ENCODE measurements at regions not wholly inside any gene's neighbourhood (a gene's known extent, or its start where the extent isn't known, plus 50 kb on each side); places are given as distances from the start of the nearest gene placed in this dataset.
"Not testable (repeated sequence)": the region's sequence is repeated elsewhere in the genome, so short reads cannot be mapped to it uniquely, and the experiment has no call there.

- H3K27me3 ChIP-seq (ENCODE audit: control insufficient read depth in 1 of 2, insufficient read depth in 2 of 2, low read length in 2 of 2); H3K4me3 Mint-ChIP-seq; CTCF ChIA-PET; H3K36me3 Mint-ChIP-seq (ENCODE audit: low read depth); H3K4me3 ChIP-seq (ENCODE audit: low read length); H3K4me1 ChIP-seq (ENCODE audit: insufficient read depth, low read length); ATAC-seq (ENCODE audit: poor library complexity); H3K27ac Mint-ChIP-seq; DNase-seq; POLR2A ChIA-PET; H3K36me3 ChIP-seq (ENCODE audit: insufficient read depth, low read length); H3K27me3 Mint-ChIP-seq; H3K4me1 Mint-ChIP-seq (ENCODE audit: low read depth); intact Hi-C loops (cut with DNase I, micrococcal nuclease); H3K9me3 Mint-ChIP-seq; H3K9me3 ChIP-seq (ENCODE audit: control insufficient read depth in 1 of 2, insufficient read depth in 1 of 2, low read length in 2 of 2); H3K27ac ChIP-seq (ENCODE audit: low read depth in 1 of 2, low read length in 2 of 2): not testable (repeated sequence)
Observed at GRCh38 chr7:150141525-150142345, 181.4 kb upstream of the LRRC61 start.

GRCh38 chr7:150146124-150146523 is 177.0 kb upstream of the LRRC61 start:
- intact Hi-C loops (cut with DNase I, micrococcal nuclease); H3K4me1 ChIP-seq (ENCODE audit: insufficient read depth, low read length); H3K4me3 ChIP-seq (ENCODE audit: low read length); H3K9me3 ChIP-seq (ENCODE audit: control insufficient read depth in 1 of 2, insufficient read depth in 1 of 2, low read length in 2 of 2); POLR2A ChIA-PET; ATAC-seq (ENCODE audit: poor library complexity); H3K36me3 Mint-ChIP-seq (ENCODE audit: low read depth); H3K9me3 Mint-ChIP-seq; H3K27ac ChIP-seq (ENCODE audit: low read depth in 1 of 2, low read length in 2 of 2); H3K27ac Mint-ChIP-seq; H3K4me3 Mint-ChIP-seq; H3K27me3 Mint-ChIP-seq; H3K36me3 ChIP-seq (ENCODE audit: insufficient read depth, low read length); CTCF ChIA-PET; H3K4me1 Mint-ChIP-seq (ENCODE audit: low read depth); H3K27me3 ChIP-seq (ENCODE audit: control insufficient read depth in 1 of 2, insufficient read depth in 2 of 2, low read length in 2 of 2); DNase-seq: not testable (repeated sequence)

- intact Hi-C loops (cut with DNase I, micrococcal nuclease); CTCF ChIA-PET; H3K27ac Mint-ChIP-seq; DNase-seq; H3K4me1 Mint-ChIP-seq (ENCODE audit: low read depth); ATAC-seq (ENCODE audit: poor library complexity); H3K27me3 ChIP-seq (ENCODE audit: control insufficient read depth in 1 of 2, insufficient read depth in 2 of 2, low read length in 2 of 2); H3K27me3 Mint-ChIP-seq; H3K4me1 ChIP-seq (ENCODE audit: insufficient read depth, low read length); H3K9me3 Mint-ChIP-seq; H3K4me3 ChIP-seq (ENCODE audit: low read length); H3K9me3 ChIP-seq (ENCODE audit: control insufficient read depth in 1 of 2, insufficient read depth in 1 of 2, low read length in 2 of 2); H3K27ac ChIP-seq (ENCODE audit: low read depth in 1 of 2, low read length in 2 of 2); H3K36me3 Mint-ChIP-seq (ENCODE audit: low read depth); H3K36me3 ChIP-seq (ENCODE audit: insufficient read depth, low read length); POLR2A ChIA-PET; H3K4me3 Mint-ChIP-seq: not testable (repeated sequence)
Observed at GRCh38 chr7:150147524-150147923, 175.6 kb upstream of the LRRC61 start.

- H3K27me3 ChIP-seq (ENCODE audit: control insufficient read depth in 1 of 2, insufficient read depth in 2 of 2, low read length in 2 of 2); H3K4me3 Mint-ChIP-seq; H3K9me3 ChIP-seq (ENCODE audit: control insufficient read depth in 1 of 2, insufficient read depth in 1 of 2, low read length in 2 of 2); H3K4me1 ChIP-seq (ENCODE audit: insufficient read depth, low read length); DNase-seq; H3K9me3 Mint-ChIP-seq; CTCF ChIA-PET; ATAC-seq (ENCODE audit: poor library complexity); H3K36me3 Mint-ChIP-seq (ENCODE audit: low read depth); H3K36me3 ChIP-seq (ENCODE audit: insufficient read depth, low read length); H3K4me3 ChIP-seq (ENCODE audit: low read length); H3K27me3 Mint-ChIP-seq; H3K27ac Mint-ChIP-seq; intact Hi-C loops (cut with DNase I, micrococcal nuclease); H3K4me1 Mint-ChIP-seq (ENCODE audit: low read depth); H3K27ac ChIP-seq (ENCODE audit: low read depth in 1 of 2, low read length in 2 of 2); POLR2A ChIA-PET: not testable (repeated sequence)
Observed at GRCh38 chr7:150156015-150156414, 167.1 kb upstream of the LRRC61 start.

- DNase-seq; H3K27ac ChIP-seq (ENCODE audit: low read depth in 1 of 2, low read length in 2 of 2); H3K27ac Mint-ChIP-seq; H3K4me3 Mint-ChIP-seq; intact Hi-C loops (cut with DNase I, micrococcal nuclease); H3K36me3 ChIP-seq (ENCODE audit: insufficient read depth, low read length); H3K4me3 ChIP-seq (ENCODE audit: low read length); ATAC-seq (ENCODE audit: poor library complexity); H3K27me3 Mint-ChIP-seq; H3K4me1 ChIP-seq (ENCODE audit: insufficient read depth, low read length); H3K9me3 Mint-ChIP-seq; CTCF ChIA-PET; POLR2A ChIA-PET; H3K4me1 Mint-ChIP-seq (ENCODE audit: low read depth); H3K36me3 Mint-ChIP-seq (ENCODE audit: low read depth); H3K9me3 ChIP-seq (ENCODE audit: control insufficient read depth in 1 of 2, insufficient read depth in 1 of 2, low read length in 2 of 2); H3K27me3 ChIP-seq (ENCODE audit: control insufficient read depth in 1 of 2, insufficient read depth in 2 of 2, low read length in 2 of 2): not testable (repeated sequence)
Observed at GRCh38 chr7:150158696-150159095, 164.5 kb upstream of the LRRC61 start.

GRCh38 chr7:150169515-150169914 is 153.6 kb upstream of the LRRC61 start:
- ATAC-seq (ENCODE audit: poor library complexity); CTCF ChIA-PET; H3K27me3 ChIP-seq (ENCODE audit: control insufficient read depth in 1 of 2, insufficient read depth in 2 of 2, low read length in 2 of 2); H3K4me3 ChIP-seq (ENCODE audit: low read length); POLR2A ChIA-PET; intact Hi-C loops (cut with DNase I, micrococcal nuclease); H3K4me3 Mint-ChIP-seq; H3K36me3 ChIP-seq (ENCODE audit: insufficient read depth, low read length); H3K9me3 ChIP-seq (ENCODE audit: control insufficient read depth in 1 of 2, insufficient read depth in 1 of 2, low read length in 2 of 2); H3K4me1 ChIP-seq (ENCODE audit: insufficient read depth, low read length); H3K27ac ChIP-seq (ENCODE audit: low read depth in 1 of 2, low read length in 2 of 2); H3K36me3 Mint-ChIP-seq (ENCODE audit: low read depth); H3K27ac Mint-ChIP-seq; H3K4me1 Mint-ChIP-seq (ENCODE audit: low read depth); DNase-seq; H3K9me3 Mint-ChIP-seq; H3K27me3 Mint-ChIP-seq: not testable (repeated sequence)

GRCh38 chr7:150169943-150170490 is 153.1 kb upstream of the LRRC61 start:
- H3K4me3 ChIP-seq (ENCODE audit: low read length); H3K27ac Mint-ChIP-seq; H3K36me3 Mint-ChIP-seq (ENCODE audit: low read depth); H3K4me1 Mint-ChIP-seq (ENCODE audit: low read depth); H3K4me1 ChIP-seq (ENCODE audit: insufficient read depth, low read length); POLR2A ChIA-PET; CTCF ChIA-PET; H3K9me3 ChIP-seq (ENCODE audit: control insufficient read depth in 1 of 2, insufficient read depth in 1 of 2, low read length in 2 of 2); H3K27ac ChIP-seq (ENCODE audit: low read depth in 1 of 2, low read length in 2 of 2); H3K27me3 ChIP-seq (ENCODE audit: control insufficient read depth in 1 of 2, insufficient read depth in 2 of 2, low read length in 2 of 2); H3K4me3 Mint-ChIP-seq; ATAC-seq (ENCODE audit: poor library complexity); H3K9me3 Mint-ChIP-seq; H3K36me3 ChIP-seq (ENCODE audit: insufficient read depth, low read length); intact Hi-C loops (cut with DNase I, micrococcal nuclease); DNase-seq; H3K27me3 Mint-ChIP-seq: not testable (repeated sequence)

Data from CD4-positive, alpha-beta T cell (primary cell).